ENCODE measurements at regions not wholly inside any gene's neighbourhood (a gene's known extent, or its start where the extent isn't known, plus 50 kb on each side); places are given as distances from the start of the nearest gene placed in this dataset.

DNA sequence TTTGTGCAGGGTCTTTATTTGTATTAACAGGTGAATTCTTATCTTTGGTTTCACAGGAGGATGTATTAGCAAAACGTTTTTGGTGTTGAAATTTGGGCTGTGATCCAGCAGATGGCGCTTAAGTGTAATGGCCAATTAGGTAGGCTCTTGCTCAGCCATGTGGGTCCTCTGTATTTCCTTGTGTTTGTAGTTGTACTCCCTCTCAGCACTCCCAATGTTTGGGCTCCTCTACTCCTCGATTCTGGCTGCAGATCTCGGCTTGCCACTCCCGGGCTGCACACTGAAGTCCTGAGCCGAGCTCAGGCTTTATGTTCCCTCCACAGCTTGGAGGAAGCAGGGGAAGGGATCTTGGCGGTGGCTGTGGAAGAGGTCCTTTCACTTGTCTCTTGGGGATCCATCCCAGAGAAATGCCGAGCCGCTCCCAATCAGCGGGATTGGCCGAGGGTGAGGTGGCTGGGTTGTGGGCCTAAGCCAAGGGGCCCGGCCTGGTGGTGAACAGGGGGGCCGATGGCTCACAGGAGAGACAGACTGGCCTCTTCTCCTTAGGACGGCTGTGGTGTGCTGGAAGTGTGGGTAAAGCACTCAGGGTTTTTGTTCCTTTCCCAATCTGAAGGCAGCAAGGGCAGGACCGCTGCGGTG lies 133.7 kb downstream of the AEBP2 start:
- DNase-seq (ENCODE audit: low read depth, low spot score) = peak; percentile 80

DNA sequence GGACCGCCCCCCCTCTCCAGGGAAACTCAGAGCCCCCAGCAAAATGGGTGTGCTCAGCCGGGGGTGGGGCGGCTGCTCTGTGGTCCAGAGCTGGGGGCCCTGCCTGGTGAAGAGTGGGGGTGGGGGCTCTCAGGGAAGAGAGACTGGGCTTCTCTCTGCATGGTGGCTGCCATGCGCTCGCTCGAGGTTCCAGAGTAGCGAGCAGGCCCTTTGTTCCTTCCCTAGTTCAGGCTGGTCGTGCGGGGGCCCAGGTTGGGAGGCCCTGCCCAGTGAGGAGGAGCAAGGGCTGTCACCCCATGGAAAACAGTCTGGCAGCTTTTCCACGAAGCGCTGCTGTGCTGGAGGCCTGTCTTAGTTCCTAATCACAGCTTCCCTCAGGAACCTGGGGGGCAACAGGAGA lies 134.6 kb downstream of the AEBP2 start:
- no peak for DNase-seq (ENCODE audit: low read depth, low spot score)

DNA sequence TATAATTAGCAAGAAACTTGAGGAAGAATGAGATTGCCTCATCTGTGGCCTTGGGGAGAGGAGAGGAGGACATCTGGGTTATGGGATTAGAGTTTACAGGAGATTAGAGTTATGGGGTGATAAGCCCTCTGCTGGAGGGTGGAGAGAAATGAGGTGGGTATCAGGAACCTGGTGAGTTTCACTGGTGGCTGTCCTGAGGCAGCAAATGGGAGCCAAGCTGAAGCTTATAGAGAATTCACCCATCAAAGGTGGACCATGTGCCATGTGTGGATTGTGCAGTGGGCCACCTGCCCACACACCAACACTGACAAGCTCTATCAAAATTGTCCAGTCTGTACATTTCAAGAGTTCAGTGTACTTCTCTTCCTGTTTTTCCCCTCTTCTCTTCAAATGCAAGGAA lies 135.3 kb downstream of the AEBP2 start:
- peak; percentile 32 for DNase-seq (ENCODE audit: low read depth, low spot score)

DNA sequence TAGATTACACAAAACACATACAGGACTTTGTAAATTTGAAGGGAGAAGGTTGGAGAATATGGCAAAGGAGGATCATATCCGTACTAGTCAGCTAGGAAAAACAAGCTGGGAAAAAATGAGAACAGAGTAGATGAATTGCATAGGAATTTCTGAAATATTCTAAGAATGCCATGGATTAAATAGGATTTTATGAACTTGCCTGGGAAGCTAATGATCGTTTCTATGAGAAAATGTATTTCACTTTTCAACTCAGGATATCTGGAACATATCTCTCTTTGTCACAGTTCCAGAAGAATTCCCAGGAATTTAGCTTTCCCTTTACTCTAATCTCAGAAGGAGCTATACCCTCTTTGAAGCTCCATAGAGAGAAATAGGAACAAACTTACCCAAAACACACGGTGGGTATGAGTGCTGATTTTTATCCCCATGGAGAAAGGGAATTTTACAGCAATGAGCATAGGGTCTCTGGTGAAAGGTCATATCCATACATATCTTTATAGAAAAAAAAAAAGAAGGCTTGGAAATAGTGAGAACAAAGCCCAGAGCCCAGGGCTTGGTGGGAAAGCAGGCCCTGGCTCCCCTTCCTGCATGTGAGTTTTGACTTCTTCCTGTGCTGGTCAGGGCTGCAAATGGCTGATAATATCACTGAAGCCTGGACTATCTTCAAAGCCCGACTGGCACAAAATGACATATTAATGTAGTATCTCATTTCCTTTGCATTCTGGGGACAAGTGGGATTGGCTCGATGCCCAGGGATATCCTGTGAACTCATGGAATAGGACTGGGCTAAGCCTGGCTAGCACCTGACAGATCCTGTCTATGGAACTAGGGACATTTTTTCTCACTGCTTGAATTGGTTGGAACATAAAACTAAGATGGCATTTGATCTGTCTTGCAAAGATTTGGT lies 136.3 kb downstream of the AEBP2 start:
- DNase-seq (ENCODE audit: low read depth, low spot score) = no peak

DNA sequence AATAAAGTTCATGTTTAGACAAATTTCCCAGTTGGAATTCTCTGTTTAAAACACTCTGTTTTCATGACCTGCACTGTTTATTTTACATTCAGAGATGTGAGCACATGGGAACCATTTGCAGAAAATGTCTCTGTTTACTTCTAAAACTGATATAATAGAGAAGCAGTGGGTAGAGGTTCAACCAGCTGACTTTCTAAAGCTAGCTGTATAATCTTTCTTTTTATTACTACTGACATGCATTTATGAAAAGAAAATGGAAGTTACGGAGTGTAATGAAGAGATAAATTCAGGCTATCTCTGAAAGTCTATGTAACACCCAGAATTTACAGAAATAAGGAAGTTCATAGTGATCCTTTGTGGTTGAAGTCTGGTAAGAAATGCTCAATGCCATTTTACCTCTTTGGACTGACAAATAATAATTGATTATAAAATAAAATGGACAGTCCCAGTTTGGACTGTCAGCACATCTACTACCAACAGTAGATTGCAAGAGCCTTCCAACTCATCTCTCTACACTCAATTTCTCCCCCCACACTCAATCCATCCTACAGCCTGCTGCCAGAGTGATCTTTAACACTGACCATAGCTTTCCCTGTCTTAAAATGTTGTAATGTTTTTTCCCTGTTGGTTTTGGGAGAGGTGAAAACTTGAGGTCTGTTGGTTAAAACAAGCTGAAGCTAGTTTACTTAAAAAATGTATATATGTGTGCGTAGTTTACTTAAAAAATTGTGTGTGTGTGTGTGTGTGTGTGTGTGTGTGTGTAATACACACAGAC lies 137.4 kb downstream of the AEBP2 start:
- no peak for DNase-seq (ENCODE audit: low read depth, low spot score)

DNA sequence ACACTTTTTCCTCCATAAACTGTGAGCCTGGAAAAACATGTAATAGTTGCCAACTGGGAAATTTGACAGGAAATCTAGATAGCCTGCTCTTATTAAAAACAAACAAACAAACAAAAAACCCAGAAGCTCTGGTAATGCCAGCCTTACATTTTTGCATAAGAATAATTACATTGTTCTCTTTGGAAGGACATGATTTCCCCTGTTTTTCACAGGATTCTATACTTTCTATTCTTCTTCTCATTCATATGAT lies 137.9 kb downstream of the AEBP2 start:
- DNase-seq (ENCODE audit: low read depth, low spot score) = no peak

DNA sequence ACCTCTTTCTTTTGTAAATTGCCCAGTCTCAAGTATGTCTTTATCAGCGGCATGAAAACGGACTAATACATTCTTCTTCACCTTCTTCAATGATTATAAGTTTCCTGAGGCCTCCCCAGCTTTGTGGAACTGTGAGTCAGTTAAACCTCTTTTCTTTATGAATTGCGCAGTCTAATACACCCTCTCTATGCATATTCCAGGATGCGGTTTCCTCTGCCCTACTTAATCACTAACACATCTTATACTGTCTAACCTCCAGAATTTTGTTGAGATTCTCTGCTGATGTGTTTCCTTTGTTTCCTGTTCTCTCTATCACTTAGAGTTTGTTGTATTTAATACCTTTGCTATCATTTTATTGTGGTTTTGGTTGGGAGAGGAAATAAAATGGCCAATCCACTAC lies 145.4 kb downstream of the AEBP2 start:
- no peak for DNase-seq (ENCODE audit: low read depth, low spot score)

DNA sequence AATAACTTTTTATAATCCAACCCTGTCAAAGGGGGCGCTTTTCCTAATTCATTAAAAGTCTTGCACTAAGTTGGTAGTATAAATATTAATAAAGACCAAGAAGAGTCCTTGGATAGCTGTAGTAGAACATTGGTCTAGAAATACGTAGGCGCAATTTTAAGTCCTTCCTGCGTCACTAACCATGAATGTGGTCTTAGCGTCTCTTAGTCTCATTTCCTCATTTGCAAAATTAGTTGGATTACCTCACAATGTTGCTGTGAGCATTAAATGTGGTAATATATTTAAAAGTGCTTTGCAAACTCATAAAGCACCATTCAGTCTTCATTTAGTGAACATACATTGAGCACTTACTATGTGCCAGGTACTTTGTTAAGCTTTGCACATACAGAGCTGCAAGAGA lies 149.7 kb downstream of the AEBP2 start:
- DNase-seq (ENCODE audit: low read depth, low spot score) = no peak

DNA sequence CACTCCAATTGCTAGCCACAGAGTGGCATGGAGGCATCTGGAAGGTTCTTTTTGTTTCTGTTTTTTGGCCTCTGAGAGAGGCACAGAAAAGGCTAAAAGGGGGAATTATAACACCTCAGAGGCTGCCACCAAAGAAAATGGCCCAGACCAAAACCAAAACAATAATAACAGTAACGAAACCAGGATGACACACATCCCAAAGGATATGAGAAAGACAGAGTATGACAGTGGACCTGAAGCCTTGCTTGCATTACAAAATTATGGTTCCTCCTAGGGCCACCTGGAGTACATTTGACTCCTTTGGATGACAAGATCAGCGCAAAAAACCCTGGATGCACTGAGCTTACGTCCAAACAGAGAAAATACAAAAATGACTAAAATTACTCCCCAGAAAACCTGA lies 152.7 kb downstream of the AEBP2 start:
- no peak for DNase-seq (ENCODE audit: low read depth, low spot score)

DNA sequence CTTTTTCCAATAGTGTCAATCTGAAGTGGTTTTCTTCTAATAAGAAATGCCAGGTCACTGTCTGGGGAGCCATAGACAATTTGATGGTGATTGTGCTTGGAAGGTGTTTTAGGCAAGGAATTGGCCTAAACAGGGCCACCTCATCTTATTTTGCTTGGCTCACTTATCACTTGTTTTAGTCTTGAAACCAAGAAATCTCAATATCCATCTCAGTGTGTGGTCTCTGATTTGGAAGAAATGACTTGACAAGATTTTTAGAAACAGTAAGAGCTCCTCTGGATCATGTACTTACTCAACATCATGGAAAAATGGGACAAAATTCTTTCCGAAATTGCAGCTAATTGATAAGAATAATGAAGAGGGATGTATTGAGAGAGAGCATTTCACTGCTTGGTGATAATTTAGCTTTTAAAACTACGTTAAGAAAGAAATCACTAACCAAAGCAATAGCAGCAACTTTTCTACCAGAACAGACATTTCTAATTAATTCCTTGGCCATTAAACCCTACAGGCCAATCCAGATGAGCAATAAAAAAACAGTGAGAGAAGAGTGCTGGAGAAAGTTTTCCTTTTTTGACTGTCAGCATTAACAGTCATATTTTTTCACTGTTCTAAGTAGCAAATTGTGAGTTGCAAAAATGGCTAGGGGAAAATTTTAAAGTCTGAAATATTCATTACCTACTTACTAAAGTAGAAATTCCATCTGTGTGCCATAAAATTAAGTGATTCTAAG lies 157.3 kb downstream of the AEBP2 start:
- no peak for DNase-seq (ENCODE audit: low read depth, low spot score)

DNA sequence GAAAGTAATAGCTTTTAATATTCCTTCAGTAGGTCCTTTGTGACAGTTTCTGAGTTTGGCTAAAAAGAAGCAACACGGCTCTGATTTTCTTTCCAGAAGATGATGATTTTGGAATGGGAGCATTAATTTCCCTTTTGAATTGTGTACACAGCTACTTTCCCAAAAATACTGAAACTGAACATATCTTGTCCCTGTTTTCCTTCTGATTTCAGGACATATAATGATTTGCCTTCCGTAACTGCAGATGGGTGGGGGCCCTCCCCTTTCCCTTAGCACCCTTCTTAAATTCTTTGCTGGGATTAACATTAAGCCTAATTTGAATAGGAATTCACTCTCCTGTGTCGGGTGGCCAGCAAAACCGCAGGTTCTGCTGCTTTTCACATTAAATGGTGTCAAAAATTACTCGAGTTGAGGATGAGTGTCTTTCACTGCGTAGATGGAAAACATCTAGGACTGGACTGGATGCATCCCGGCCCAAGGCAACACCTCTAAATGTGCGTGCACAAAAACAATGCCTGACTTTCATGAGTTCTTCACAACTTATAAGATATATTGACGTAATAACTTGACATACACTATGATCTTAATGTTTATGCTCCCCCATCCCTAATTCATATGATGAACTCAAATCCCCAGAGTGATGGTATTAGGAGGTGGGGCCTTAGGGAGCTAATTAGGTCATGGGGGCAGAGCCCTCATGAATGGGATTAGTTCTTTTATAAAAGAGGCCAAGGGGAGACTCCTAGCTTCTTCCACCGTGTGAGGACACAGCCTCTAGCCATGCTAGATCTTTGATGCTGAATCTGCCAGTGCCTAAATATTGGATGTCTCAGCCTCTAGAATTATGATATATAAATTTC lies 158.1 kb downstream of the AEBP2 start:
- no peak for DNase-seq (ENCODE audit: low read depth, low spot score)

DNA sequence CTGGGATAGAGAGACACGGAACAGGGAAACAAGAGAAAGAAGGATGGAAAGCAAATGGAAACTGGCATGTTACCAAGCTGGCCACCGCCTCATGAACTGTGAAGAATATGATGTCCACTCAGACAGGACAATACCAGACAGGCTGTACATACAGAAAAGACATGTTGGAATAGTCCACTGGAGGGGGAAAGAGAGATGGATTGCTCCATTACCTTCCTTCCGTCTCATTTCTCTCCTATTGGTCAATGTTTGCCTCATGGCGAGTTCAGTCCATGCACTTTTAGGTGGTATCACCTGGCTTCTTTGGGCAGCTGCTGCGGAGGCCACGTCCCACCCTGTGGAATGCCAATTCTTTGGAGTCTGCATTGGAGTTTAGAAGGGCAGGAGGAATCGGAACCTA lies 166.4 kb downstream of the AEBP2 start:
- no peak for DNase-seq (ENCODE audit: low read depth, low spot score)

DNA sequence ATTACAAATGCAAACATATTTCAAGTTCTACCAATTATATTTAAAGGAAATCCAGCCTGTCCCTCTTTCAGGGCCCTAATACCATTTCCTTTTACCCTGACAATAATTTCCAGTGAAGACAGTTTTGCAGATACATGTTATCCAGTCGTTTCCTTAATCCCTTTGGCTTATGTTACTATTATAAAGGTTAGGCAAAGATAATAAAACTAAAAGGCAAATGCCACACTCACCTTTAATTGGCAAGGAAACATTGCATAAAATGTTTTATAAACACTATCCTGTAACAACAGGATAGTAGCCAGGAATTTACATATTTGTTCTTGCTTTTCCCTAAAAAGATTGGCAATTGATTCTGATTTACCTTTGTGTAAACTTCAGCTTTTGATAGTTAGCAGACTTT lies 168.7 kb downstream of the AEBP2 start:
- no peak for DNase-seq (ENCODE audit: low read depth, low spot score)

DNA sequence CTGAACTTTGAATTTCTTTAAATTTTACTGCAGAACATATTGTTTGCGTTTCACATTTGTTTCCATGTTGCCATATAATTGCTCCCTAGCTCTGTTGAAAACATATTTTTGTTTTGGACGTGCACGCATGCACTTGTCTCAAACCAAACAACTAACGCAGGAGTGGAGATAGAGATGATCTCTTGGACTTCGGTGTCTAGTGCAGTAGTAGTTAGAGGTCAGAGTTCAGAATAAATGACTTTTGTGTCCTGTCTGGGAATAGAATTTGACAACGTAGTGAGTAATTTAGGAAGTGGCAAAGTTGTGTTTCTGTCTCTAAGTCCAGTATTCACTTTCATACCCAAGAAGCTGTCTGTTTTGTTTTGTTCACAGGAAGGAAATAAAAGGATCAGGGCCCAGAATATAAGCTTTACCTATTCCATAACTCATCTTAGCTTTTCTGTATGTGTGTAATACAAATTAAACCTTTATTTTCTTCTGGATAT lies 173.8 kb downstream of the AEBP2 start:
- DNase-seq (ENCODE audit: low read depth, low spot score) = no peak

DNA sequence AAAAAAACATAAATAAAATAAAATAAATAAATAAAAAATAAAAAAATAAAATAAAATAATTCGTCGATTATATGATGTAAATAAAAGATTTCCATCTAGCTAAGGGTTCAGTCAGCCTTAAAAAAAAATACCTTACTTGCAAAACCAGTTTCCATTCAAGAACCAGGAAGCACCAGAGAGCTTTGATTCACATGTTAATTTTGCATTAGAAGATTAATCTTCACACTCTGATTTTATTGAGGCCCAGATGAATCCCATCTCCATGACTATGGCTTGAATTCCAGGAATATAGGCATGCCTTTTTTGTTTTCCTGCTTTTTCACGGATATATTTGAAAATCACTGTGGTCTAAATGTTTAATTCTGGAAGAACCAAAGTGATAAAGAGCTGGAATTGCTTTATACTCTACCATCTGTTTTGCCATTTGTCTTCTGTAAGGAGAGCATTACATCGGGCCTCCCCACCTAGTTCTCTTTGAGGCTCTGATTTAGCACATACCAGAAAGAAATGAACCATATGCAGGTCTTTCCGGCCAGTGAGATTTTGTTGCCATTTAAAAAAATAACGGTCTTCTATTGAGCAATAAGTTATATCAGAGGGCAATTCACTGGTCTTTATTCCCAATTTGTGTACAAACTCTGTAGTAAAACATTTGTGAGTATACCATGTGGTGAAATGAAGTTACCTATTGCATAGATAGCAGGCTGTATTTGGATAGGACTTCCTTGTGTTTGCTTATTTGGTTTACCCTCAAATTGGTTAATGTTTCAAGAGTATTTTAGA lies 175.5 kb downstream of the AEBP2 start:
- DNase-seq (ENCODE audit: low read depth, low spot score) = no peak

DNA sequence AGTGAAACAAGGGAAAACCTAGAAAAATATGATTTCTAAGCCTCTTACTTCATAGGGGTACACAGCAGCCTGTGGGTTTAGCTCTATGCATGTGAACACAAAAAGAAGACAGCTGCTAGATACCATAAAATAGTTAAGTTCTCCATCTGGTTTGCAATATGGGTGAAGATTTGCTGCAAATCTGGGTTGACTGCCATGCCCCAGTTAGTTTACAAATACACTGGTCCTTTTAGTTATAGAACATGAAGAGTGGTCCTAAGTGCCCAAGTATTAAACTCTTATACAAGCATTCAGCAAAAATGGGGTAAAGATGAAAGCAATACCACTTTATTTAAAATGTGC lies 176.1 kb downstream of the AEBP2 start:
- no peak for DNase-seq (ENCODE audit: low read depth, low spot score)

DNA sequence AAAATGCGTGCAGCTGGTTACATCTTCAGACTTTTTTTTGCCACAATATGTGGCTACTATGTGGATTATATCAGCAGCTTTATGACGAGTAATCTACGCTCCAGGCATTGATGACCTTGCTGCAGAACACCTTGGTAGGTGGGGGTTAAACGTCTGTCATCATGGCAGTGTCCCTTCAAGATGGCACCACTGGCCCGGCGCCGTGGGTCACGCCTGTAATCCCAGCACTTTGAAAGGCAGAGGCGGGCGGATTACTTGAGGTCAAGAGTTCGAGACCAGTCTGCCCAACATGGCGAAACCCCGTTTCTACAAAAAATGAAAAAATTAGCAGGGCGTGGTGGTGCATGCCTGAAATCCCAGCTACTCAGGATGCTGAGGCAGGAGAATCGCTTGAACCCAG lies 177.5 kb downstream of the AEBP2 start:
- no peak for DNase-seq (ENCODE audit: low read depth, low spot score)

DNA sequence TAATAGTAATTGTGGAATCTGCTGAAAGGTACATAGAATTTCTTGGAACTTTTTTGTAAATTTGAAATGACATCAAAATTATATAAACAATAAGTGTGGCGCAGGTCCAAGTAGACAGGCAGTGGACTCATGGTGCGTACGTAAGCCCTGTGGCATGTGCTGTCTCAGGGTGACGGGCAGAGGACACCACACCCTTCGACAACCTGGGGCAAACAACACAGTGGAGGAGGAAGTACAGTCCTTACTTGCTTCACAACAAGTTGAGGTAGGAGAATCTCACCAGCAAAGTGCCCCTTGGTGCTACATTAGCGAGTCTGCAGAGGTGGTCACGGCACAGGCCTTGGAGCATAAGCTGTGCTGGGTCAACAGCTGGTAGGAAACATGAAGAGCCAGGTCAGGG lies 180.9 kb downstream of the AEBP2 start:
- no peak for DNase-seq (ENCODE audit: low read depth, low spot score)

DNA sequence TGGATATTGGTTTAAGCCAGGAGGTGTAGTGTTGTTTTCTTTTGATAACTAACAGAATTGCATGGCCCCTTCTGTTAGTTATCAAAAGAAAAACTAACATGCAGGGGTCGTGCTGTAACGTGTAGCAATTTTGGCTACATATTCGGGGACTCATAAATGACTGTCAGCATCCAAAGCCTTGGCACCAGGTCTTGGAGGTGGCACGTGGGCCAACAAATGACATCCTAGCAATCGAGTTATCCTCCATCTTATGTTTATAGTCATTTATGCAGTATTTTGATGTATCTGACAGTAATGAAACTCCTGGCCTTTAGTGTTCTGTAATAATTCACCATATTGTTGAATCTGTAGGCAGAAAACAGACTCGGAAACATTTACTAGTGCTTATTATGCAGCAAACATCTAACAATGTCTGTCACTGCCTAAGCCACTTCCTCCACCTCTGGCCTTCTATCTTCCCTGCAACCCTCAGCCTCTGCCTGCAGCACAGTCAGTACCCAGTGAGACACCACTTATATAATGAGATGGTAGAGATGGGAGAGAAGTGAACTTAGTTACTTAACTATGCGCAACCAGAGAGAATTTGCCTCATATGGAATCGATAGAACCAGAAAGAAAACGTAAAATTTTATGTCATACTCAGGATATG lies 184.6 kb downstream of the AEBP2 start:
- no peak for DNase-seq (ENCODE audit: low read depth, low spot score)

DNA sequence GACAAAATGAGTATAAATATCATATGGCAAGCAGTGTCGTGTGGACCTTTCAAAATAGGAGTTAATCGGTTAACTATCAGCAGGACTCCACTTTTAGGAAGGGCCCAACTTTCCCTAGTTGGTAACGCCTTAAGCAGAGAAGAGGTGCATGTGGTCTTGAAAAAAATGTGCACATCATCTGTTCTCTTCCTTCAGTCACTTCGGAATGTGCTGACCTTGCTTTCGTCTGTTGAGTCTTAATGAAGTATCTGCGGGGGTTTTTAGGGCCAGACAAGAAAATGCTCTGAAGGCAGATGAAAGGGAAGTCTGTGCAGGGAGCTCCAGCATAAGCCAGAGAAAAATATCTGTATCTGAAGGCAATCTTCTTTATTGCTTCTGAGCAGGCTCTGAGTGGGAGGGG lies 185.2 kb downstream of the AEBP2 start:
- peak; percentile 58 for DNase-seq (ENCODE audit: low read depth, low spot score)

All from ELF-1 (cell line).